SU-DHL-6 (cell line): ENCODE measurements at regions not wholly inside any gene's neighbourhood (a gene's known extent, or its start where the extent isn't known, plus 50 kb on each side); places are given as distances from the start of the nearest gene placed in this dataset.

Experiments
- H2AFZ ChIP-seq: fragments of 200-600 bp; sonication (generic); 2 replicates; pipeline ENCODE4 v1.6.1; 2014; ENCODE audit warnings: low read depth, mild to moderate bottlenecking, moderate library complexity, mixed read lengths, antibody characterized with exemption, low read length; ENCODE audit not compliant: severe bottlenecking
- H3F3A ChIP-seq: fragments of 200-600 bp; shearing (Covaris generic); 2 replicates; pipeline ENCODE4 v1.6.0; 2016; ENCODE audit warnings: antibody characterized with exemption, mild to moderate bottlenecking; ENCODE audit not compliant: insufficient read depth
- H3K27ac ChIP-seq: fragments of 200-600 bp; sonication (generic); 2 replicates; pipeline ENCODE4 v1.5.1; 2016; ENCODE audit warnings: low read depth, mild to moderate bottlenecking, low read length, moderate library complexity, mixed read lengths
- H3K27me3 ChIP-seq: fragments of 200-600 bp; sonication (generic), shearing (Covaris generic); 2 replicates; pipeline ENCODE4 v1.6.0; 2014; ENCODE audit warnings: mild to moderate bottlenecking, low read length
- H3K36me3 ChIP-seq: fragments of 200-600 bp; sonication (generic); 2 replicates; pipeline ENCODE4 v1.6.1; 2014; ENCODE audit warnings: mild to moderate bottlenecking, low read length, mixed read lengths
- H3K4me2 ChIP-seq: fragments of 300-600, 200-600 bp; shearing (Covaris generic), sonication (generic); 2 replicates; pipeline ENCODE4 v1.6.0; 2014; ENCODE audit warnings: low read length, low read depth, mild to moderate bottlenecking; ENCODE audit not compliant: poor library complexity, severe bottlenecking
- H3K4me3 ChIP-seq: fragments of 200-600 bp; sonication (generic); 2 replicates; pipeline ENCODE4 v1.5.1; 2014; ENCODE audit warnings: antibody characterized with exemption, low read length, mild to moderate bottlenecking, mixed read lengths; ENCODE audit not compliant: insufficient read depth, poor library complexity, severe bottlenecking
- H3K79me2 ChIP-seq: fragments of 200-600 bp; sonication (generic); 2 replicates; pipeline ENCODE4 v1.6.1; 2014; ENCODE audit warnings: mild to moderate bottlenecking, low read length, moderate library complexity; ENCODE audit not compliant: insufficient read depth
- H3K9ac ChIP-seq: fragments of 200-600 bp; sonication (generic); 2 replicates; pipeline ENCODE4 v1.7.0; 2014; ENCODE audit warnings: mild to moderate bottlenecking, low read length
- H3K9me2 ChIP-seq: fragments of 200-600 bp; sonication (generic); replicated peaks from 2 replicates; pipeline ENCODE4 v1.6.1; 2014; ENCODE audit warnings: low read length; ENCODE audit not compliant: insufficient read depth
- H3K9me3 ChIP-seq: fragments of 200-600 bp; sonication (generic); 2 replicates; pipeline ENCODE4 v1.6.1; 2014; ENCODE audit warnings: low read length, mixed read lengths; ENCODE audit not compliant: insufficient read depth
- H4K20me1 ChIP-seq: fragments of 200-600 bp; sonication (generic); 2 replicates; pipeline ENCODE4 v1.6.1; 2014; ENCODE audit warnings: low read depth, mild to moderate bottlenecking, antibody characterized with exemption, low read length, moderate library complexity, mixed read lengths
- EZH2phosphoT487 ChIP-seq: fragments of 200-600 bp; sonication (generic), shearing (Covaris generic); conservative IDR thresholded peaks from 2 replicates; pipeline ENCODE4 v1.6.1; 2018; ENCODE audit warnings: mild to moderate bottlenecking, antibody characterized with exemption, low read length, moderate library complexity, mixed read lengths
- TF ChIP-seq, protein P1 (sequence below): fragments of 200-600 bp; sonication (generic); IDR thresholded peaks from one replicate; pipeline ENCODE4 v1.5.1; 2017; ENCODE audit warnings: antibody characterized with exemption, mild to moderate bottlenecking, low read length, moderate library complexity; ENCODE audit not compliant: insufficient read depth, poor library complexity, severe bottlenecking

DNA sequence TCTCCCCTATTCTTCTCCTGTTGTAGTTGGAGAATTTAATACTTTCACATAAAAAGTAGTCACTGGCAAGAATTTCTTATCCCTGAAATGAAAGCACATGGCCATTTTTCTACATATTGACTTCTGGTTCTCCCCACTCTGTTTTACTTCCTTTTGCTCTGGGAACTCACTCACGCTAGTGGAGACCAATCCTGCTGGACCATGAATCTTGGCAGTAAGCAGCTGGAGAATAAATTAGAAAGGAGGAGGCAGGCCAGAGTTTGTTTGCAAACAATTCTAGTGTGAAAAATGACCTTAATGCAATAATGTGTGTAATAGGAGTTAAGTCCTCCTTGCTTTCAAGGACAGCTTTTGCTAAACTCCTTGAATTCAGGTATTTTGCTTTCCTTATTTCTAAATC is 412.3 kb upstream of the CHORDC1 start:
- Histone ChIP-seq H3K9me2 (no peaks in the 10 kb centered on the region), H4K20me1 (no peaks in the 10 kb centered on the region), H3K79me2 (no peaks in the 10 kb centered on the region), H3K36me3 (no peaks in the 10 kb centered on the region), H3K9ac (no peak overlapping the region), H3K4me2 (no peak overlapping the region), H3F3A (no peaks in the 10 kb centered on the region), H3K4me3 (no peak overlapping the region), H3K27ac (no peak overlapping the region), H3K27me3 (no peaks in the 10 kb centered on the region), H2AFZ (no peak overlapping the region), H3K9me3 (no peaks in the 10 kb centered on the region)
- TF ChIP-seq EZH2phosphoT487, result no peak
- TF ChIP-seq, protein P1, sequence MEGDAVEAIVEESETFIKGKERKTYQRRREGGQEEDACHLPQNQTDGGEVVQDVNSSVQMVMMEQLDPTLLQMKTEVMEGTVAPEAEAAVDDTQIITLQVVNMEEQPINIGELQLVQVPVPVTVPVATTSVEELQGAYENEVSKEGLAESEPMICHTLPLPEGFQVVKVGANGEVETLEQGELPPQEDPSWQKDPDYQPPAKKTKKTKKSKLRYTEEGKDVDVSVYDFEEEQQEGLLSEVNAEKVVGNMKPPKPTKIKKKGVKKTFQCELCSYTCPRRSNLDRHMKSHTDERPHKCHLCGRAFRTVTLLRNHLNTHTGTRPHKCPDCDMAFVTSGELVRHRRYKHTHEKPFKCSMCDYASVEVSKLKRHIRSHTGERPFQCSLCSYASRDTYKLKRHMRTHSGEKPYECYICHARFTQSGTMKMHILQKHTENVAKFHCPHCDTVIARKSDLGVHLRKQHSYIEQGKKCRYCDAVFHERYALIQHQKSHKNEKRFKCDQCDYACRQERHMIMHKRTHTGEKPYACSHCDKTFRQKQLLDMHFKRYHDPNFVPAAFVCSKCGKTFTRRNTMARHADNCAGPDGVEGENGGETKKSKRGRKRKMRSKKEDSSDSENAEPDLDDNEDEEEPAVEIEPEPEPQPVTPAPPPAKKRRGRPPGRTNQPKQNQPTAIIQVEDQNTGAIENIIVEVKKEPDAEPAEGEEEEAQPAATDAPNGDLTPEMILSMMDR, result no peak

DNA sequence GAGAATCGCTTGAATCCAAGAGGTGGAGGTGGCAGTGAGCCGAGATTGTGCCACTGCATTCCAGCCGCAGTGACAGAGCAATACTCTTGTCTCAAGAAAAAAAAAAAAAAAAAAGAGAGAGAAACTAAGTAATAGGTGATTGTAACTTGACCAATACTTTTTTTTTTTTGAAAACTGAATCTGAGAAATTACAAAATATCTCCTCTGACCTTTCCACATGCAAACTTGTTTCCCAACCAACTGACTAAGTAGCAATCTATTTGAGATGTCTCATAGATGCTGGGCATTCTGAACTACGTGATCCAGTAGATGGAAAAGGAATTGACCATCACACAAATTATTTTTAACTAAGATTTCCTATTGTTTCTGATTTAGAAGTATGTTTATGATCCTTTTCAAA is 407.3 kb upstream of the CHORDC1 start:
- Histone ChIP-seq H3K27ac (no peak overlapping the region), H3F3A (no peaks in the 10 kb centered on the region), H3K4me3 (no peak overlapping the region), H3K9ac (no peak overlapping the region), H3K27me3 (no peaks in the 10 kb centered on the region), H2AFZ (no peak overlapping the region), H3K79me2 (no peaks in the 10 kb centered on the region), H3K4me2 (no peak overlapping the region), H3K36me3 (no peaks in the 10 kb centered on the region), H3K9me2 (no peaks in the 10 kb centered on the region), H4K20me1 (no peaks in the 10 kb centered on the region), H3K9me3 (no peaks in the 10 kb centered on the region)
- TF ChIP-seq EZH2phosphoT487, result no peak
- TF ChIP-seq, protein P1, result no peak

- Histone ChIP-seq H3K27me3 (no peaks in the 10 kb centered on the region), H3K9me2 (no peaks in the 10 kb centered on the region), H3K4me2 (no peak overlapping the region), H3K4me3 (no peak overlapping the region), H3K9ac (no peak overlapping the region), H3K79me2 (no peaks in the 10 kb centered on the region), H3K27ac (no peak overlapping the region), H3K9me3 (no peaks in the 10 kb centered on the region), H4K20me1 (no peaks in the 10 kb centered on the region), H3F3A (no peaks in the 10 kb centered on the region), H2AFZ (no peak overlapping the region), H3K36me3 (no peaks in the 10 kb centered on the region)
- TF ChIP-seq EZH2phosphoT487, result no peak
- TF ChIP-seq, protein P1, result no peak
These were observed 406.5 kb upstream of the CHORDC1 start for GRCh38 chr11:90629229-90629806.
